ENCODE measurements at regions not wholly inside any gene's neighbourhood (a gene's known extent, or its start where the extent isn't known, plus 50 kb on each side); places are given as distances from the start of the nearest gene placed in this dataset.

GRCh38 chr6:126618639-126619343 is 278.9 kb downstream of the CENPW start:
- H4K91ac ChIP-seq (ENCODE audit: insufficient read length, low read depth, low read length), result no peak overlapping the region
- H3K79me1 ChIP-seq (ENCODE audit: insufficient read depth, low read depth, low read length, poor library complexity, severe bottlenecking), result no peaks in the 10 kb centered on the region
- no peaks in the 10 kb centered on the region for H3K27me3 Mint-ChIP-seq (ENCODE audit: low read depth)
- H3K27ac Mint-ChIP-seq, result no peak overlapping the region
- peaks cover under 1 to 8% of the 10 kb centered on the region in 2 experiments; a peak in 3 of 5 replicates for H3K9me3 Mint-ChIP-seq
- WGBS (ENCODE audit: extremely low coverage, insufficient read length, low lambda C conversion rate), result no CpG with 5 or more reads among the region's 1 CpG
- no peak overlapping the region for H2BK5ac ChIP-seq (ENCODE audit: insufficient read length, low read length)
- H2BK12ac ChIP-seq (ENCODE audit: insufficient read length, low read depth, low read length), result no peak overlapping the region
- H2AK5ac ChIP-seq (ENCODE audit: insufficient read length, low read length), result no peak overlapping the region
- H3K79me2 ChIP-seq (ENCODE audit: insufficient read depth, low read length), result no peaks in the 10 kb centered on the region
- H3K27ac ChIP-seq (ENCODE audit: insufficient read length, low read depth, low read length), result no peak overlapping the region
- no peaks in the 10 kb centered on the region for H3K9me3 ChIP-seq (ENCODE audit: control insufficient read depth, low read depth, low read length)
- peaks cover 0 to 10% (median 0%) of the 10 kb centered on the region in 3 experiments; a peak in 3 of 7 replicates for H3K36me3 Mint-ChIP-seq (ENCODE audit: insufficient read depth in 1 of 3, low read depth in 3 of 3)
- no peak overlapping the region for H2AFZ ChIP-seq (ENCODE audit: low read length)
- no peak overlapping the region for H3K4me2 ChIP-seq (ENCODE audit: insufficient read depth, insufficient read length, low read length)
- H4K20me1 ChIP-seq (ENCODE audit: control insufficient read depth, insufficient read depth, insufficient read length), result no peaks in the 10 kb centered on the region
- H3K27me3 ChIP-seq (ENCODE audit: insufficient read depth, low read length), result no peaks in the 10 kb centered on the region
- no peak overlapping the region for H2BK15ac ChIP-seq (ENCODE audit: low read depth, low read length)
- no peak overlapping the region for H3T11ph ChIP-seq (ENCODE audit: low read length)
- H3K9ac ChIP-seq (ENCODE audit: extremely low read depth, insufficient read length, low read length), result no peak overlapping the region
- H4K5ac ChIP-seq (ENCODE audit: insufficient read length, low read depth, low read length), result no peak overlapping the region
- H3K4ac ChIP-seq (ENCODE audit: low read depth, low read length), result no peak overlapping the region
- H4K8ac ChIP-seq (replicated peaks; ENCODE audit: insufficient read length, low read depth, low read length), result no peak overlapping the region
- H2BK20ac ChIP-seq (ENCODE audit: low read depth, low read length, poor library complexity, severe bottlenecking), result no peak overlapping the region
- H3K4me1 Mint-ChIP-seq, result peaks cover 0 to 13% of the 10 kb centered on the region in 2 experiments
- H3K56ac ChIP-seq (ENCODE audit: insufficient read length, low read depth, low read length), result no peak overlapping the region
- no peak for DNase-seq
- H3K4me3 Mint-ChIP-seq, result no peak overlapping the region
- H3K23me2 ChIP-seq (ENCODE audit: insufficient read length, low read depth, low read length, poor library complexity, severe bottlenecking), result no peaks in the 10 kb centered on the region
- no peak overlapping the region for H3K18ac ChIP-seq (ENCODE audit: insufficient read length, low read depth, low read length)
- H3K23ac ChIP-seq (ENCODE audit: insufficient read length, low read depth, low read length), result no peak overlapping the region
- TF ChIP-seq CTCF (conservative IDR thresholded peaks at IDR 0.05), result no peak
- no peak overlapping the region for H3K14ac ChIP-seq (ENCODE audit: insufficient read depth, low read length)
- H2BK120ac ChIP-seq (ENCODE audit: low read depth, low read length, poor library complexity, severe bottlenecking), result no peak overlapping the region
- no peaks in the 10 kb centered on the region; the same call in 1 of the 2 replicates for H3K4me1 ChIP-seq (ENCODE audit: insufficient read depth, low read length)

Measured in H9 (cell line).